WI38 (cell line): ENCODE measurements at regions not wholly inside any gene's neighbourhood (a gene's known extent, or its start where the extent isn't known, plus 50 kb on each side); places are given as distances from the start of the nearest gene placed in this dataset.

Experiments
- H3K4me3 ChIP-seq: 2 replicates; pipeline ENCODE4 v1.5.1; 2011; ENCODE audit warnings: low read depth, mild to moderate bottlenecking, control low read depth, low read length
- CTCF ChIP-seq: IDR thresholded peaks from 2 replicates; pipeline ENCODE4 v1.5.1; 2012; ENCODE audit warnings: low read depth, mild to moderate bottlenecking, control low read depth, low read length

GRCh38 chr2:4518596-4518995, 815.2 kb downstream of the DCDC2C start:
- TF ChIP-seq CTCF = no peak
- H3K4me3 ChIP-seq = no peak overlapping the region

GRCh38 chr2:4522498-4523421, 819.4 kb downstream of the DCDC2C start:
- no peak for TF ChIP-seq CTCF
- H3K4me3 ChIP-seq = no peak overlapping the region

GRCh38 chr2:4527416-4527815, 824.0 kb downstream of the DCDC2C start:
- no peak for TF ChIP-seq CTCF
- no peak overlapping the region for H3K4me3 ChIP-seq

GRCh38 chr2:4528246-4528645, 824.9 kb downstream of the DCDC2C start:
- no peak overlapping the region for H3K4me3 ChIP-seq
- TF ChIP-seq CTCF = no peak

- no peak for TF ChIP-seq CTCF
- no peak overlapping the region for H3K4me3 ChIP-seq
Measured at GRCh38 chr2:4528773-4529172, 825.4 kb downstream of the DCDC2C start.

GRCh38 chr2:4529738-4530137, 826.4 kb downstream of the DCDC2C start:
- no peak overlapping the region for H3K4me3 ChIP-seq
- no peak for TF ChIP-seq CTCF

- no peak overlapping the region for H3K4me3 ChIP-seq
- no peak for TF ChIP-seq CTCF
Measured at GRCh38 chr2:4530231-4530630, 826.9 kb downstream of the DCDC2C start.
